Activated CD8-positive, alpha-beta memory T cell treated with anti-CD3 and anti-CD28 coated beads, Interleukin-2, amount 10 ng/mL, durations not matched to agents 7 days and 5 days (primary cell): ENCODE measurements at regions not wholly inside any gene's neighbourhood (a gene's known extent, or its start where the extent isn't known, plus 50 kb on each side); places are given as distances from the start of the nearest gene placed in this dataset.
A peak's percentile ranks its signal among the peaks of the same experiment; 100 is the strongest.

Experiments
- ATAC-seq: fragments of 150-1000 bp; cut with Tn5 transposase; one replicate; pipeline ENCODE4 v1.10.0; 2021; ENCODE audit warnings: moderate library complexity
- CTCF ChIA-PET: fragments of 350-600 bp; sonication (Branson Sonifier 250); formaldehyde crosslinking; loops from one replicate; lab custom pipeline; 2021; ENCODE audit warnings: antibody characterized with exemption; lab: Charles Lee
- DNase-seq: peaks from one replicate; pipeline ENCODE4 v3.0.0-alpha.2; 2020
- H3K27ac Mint-ChIP-seq: one replicate; pipeline ENCODE4 v1.8.0; 2021; ENCODE audit warnings: mild to moderate bottlenecking, mixed read lengths
- H3K27me3 Mint-ChIP-seq: one replicate; pipeline ENCODE4 v1.8.0; 2021; ENCODE audit warnings: mixed read lengths
- H3K36me3 Mint-ChIP-seq: one replicate; pipeline ENCODE4 v1.8.0; 2021; ENCODE audit warnings: mild to moderate bottlenecking, mixed read lengths
- H3K4me1 Mint-ChIP-seq: one replicate; pipeline ENCODE4 v1.8.0; 2021; ENCODE audit warnings: mixed read lengths
- H3K4me3 Mint-ChIP-seq: one replicate; pipeline ENCODE4 v1.8.0; 2021; ENCODE audit warnings: mild to moderate bottlenecking, moderate library complexity, mixed read lengths
- H3K9me3 Mint-ChIP-seq: one replicate; pipeline ENCODE4 v1.8.0; 2022; ENCODE audit warnings: low read depth, mixed read lengths

GRCh38 chr21:32114419-32115035 is 164.3 kb downstream of the MIS18A start:
- Mint-ChIP-seq H3K4me1 (no peaks in the 10 kb centered on the region), H3K27me3 (peaks cover 4% of the 10 kb centered on the region), H3K27ac (no peak overlapping the region), H3K36me3 (no peaks in the 10 kb centered on the region), H3K9me3 (no peaks in the 10 kb centered on the region), H3K4me3 (no peak overlapping the region)
- CTCF ChIA-PET, result no interaction called here
- DNase-seq (no peak), ATAC-seq (no peak)

GRCh38 chr21:32113486-32113885 is 165.4 kb downstream of the MIS18A start:
- H3K36me3 Mint-ChIP-seq, result no peaks in the 10 kb centered on the region
- no peak overlapping the region for H3K4me3 Mint-ChIP-seq
- no peak for ATAC-seq
- H3K4me1 Mint-ChIP-seq, result no peaks in the 10 kb centered on the region
- no peaks in the 10 kb centered on the region for H3K9me3 Mint-ChIP-seq
- peaks cover 13% of the 10 kb centered on the region for H3K27me3 Mint-ChIP-seq
- DNase-seq, result no peak
- CTCF ChIA-PET, result no interaction called here
- no peak overlapping the region for H3K27ac Mint-ChIP-seq

GRCh38 chr21:32112195-32112594 is 166.7 kb downstream of the MIS18A start:
- Mint-ChIP-seq H3K36me3 (no peaks in the 10 kb centered on the region), H3K4me1 (no peaks in the 10 kb centered on the region), H3K27me3 (peaks cover 11% of the 10 kb centered on the region), H3K27ac (no peak overlapping the region), H3K4me3 (no peak overlapping the region), H3K9me3 (no peaks in the 10 kb centered on the region)
- CTCF ChIA-PET, result no interaction called here
- no peak for DNase-seq
- no peak for ATAC-seq

GRCh38 chr21:32108566-32108965 is 170.3 kb downstream of the MIS18A start:
- CTCF ChIA-PET, result no interaction called here
- H3K4me1 Mint-ChIP-seq, result no peaks in the 10 kb centered on the region

GRCh38 chr21:32103361-32103760 is 175.5 kb downstream of the MIS18A start:
- Mint-ChIP-seq H3K4me1 (no peaks in the 10 kb centered on the region), H3K27ac (no peak overlapping the region), H3K36me3 (no peaks in the 10 kb centered on the region), H3K27me3 (peaks cover under 1% of the 10 kb centered on the region), H3K4me3 (no peak overlapping the region), H3K9me3 (no peaks in the 10 kb centered on the region)
- CTCF ChIA-PET, result no interaction called here
- ATAC-seq (no peak), DNase-seq (no peak)

More at GRCh38 chr21:32108566-32108965, 170.3 kb downstream of the MIS18A start:
- H3K36me3 Mint-ChIP-seq, result no peaks in the 10 kb centered on the region
- no peaks in the 10 kb centered on the region for H3K9me3 Mint-ChIP-seq
- H3K27me3 Mint-ChIP-seq, result peaks cover 11% of the 10 kb centered on the region
- H3K27ac Mint-ChIP-seq, result no peak overlapping the region
- H3K4me3 Mint-ChIP-seq, result no peak overlapping the region
- no peak for DNase-seq
- ATAC-seq, result no peak

- Mint-ChIP-seq H3K27me3 (no peaks in the 10 kb centered on the region), H3K36me3 (no peaks in the 10 kb centered on the region), H3K9me3 (no peaks in the 10 kb centered on the region), H3K4me3 (no peak overlapping the region), H3K4me1 (no peaks in the 10 kb centered on the region), H3K27ac (no peak overlapping the region)
- DNase-seq (no peak), ATAC-seq (no peak)
- CTCF ChIA-PET, result no interaction called here
These were observed 176.4 kb downstream of the MIS18A start for GRCh38 chr21:32102426-32102825.

- peaks cover 2% of the 10 kb centered on the region for H3K4me1 Mint-ChIP-seq
- DNase-seq (no peak), ATAC-seq (no peak)
- H3K27me3 Mint-ChIP-seq, result no peaks in the 10 kb centered on the region
- H3K36me3 Mint-ChIP-seq, result no peaks in the 10 kb centered on the region
- H3K4me3 Mint-ChIP-seq, result no peak overlapping the region
- no peak overlapping the region for H3K27ac Mint-ChIP-seq
- CTCF ChIA-PET, result no interaction called here
- no peaks in the 10 kb centered on the region for H3K9me3 Mint-ChIP-seq
These were observed 177.6 kb downstream of the MIS18A start for GRCh38 chr21:32101277-32101676.

GRCh38 chr21:32100423-32100822 is 178.4 kb downstream of the MIS18A start:
- no peaks in the 10 kb centered on the region for H3K36me3 Mint-ChIP-seq
- no peak overlapping the region for H3K27ac Mint-ChIP-seq
- H3K4me1 Mint-ChIP-seq, result peaks cover 2% of the 10 kb centered on the region
- DNase-seq, result no peak
- CTCF ChIA-PET, result no interaction called here
- no peak overlapping the region for H3K4me3 Mint-ChIP-seq
- H3K9me3 Mint-ChIP-seq, result no peaks in the 10 kb centered on the region
- H3K27me3 Mint-ChIP-seq, result no peaks in the 10 kb centered on the region
- no peak for ATAC-seq

GRCh38 chr21:32099812-32100416 is 178.9 kb downstream of the MIS18A start:
- Mint-ChIP-seq H3K4me3 (no peak overlapping the region), H3K27ac (no peak overlapping the region), H3K36me3 (no peaks in the 10 kb centered on the region), H3K27me3 (no peaks in the 10 kb centered on the region), H3K9me3 (no peaks in the 10 kb centered on the region), H3K4me1 (peaks cover 2% of the 10 kb centered on the region)
- CTCF ChIA-PET, result no interaction called here
- ATAC-seq, result no peak
- no peak for DNase-seq

- Mint-ChIP-seq H3K36me3 (no peaks in the 10 kb centered on the region), H3K4me3 (no peak overlapping the region), H3K27me3 (no peaks in the 10 kb centered on the region), H3K4me1 (peaks cover 2% of the 10 kb centered on the region), H3K27ac (no peak overlapping the region), H3K9me3 (peaks cover 4% of the 10 kb centered on the region)
- no peak for DNase-seq
- no peak for ATAC-seq
- CTCF ChIA-PET, result interaction anchor here (0.9 to 1.7 kb wide), 3 partner anchors 162 to 504 kb away, joined by 3 to 5 read pairs (median 3); no protein-coding TSS in a partner anchor
These were observed 182.4 kb downstream of the MIS18A start for GRCh38 chr21:32096411-32096810.

GRCh38 chr21:32094804-32095203 is 184.0 kb downstream of the MIS18A start:
- Mint-ChIP-seq H3K27me3 (no peaks in the 10 kb centered on the region), H3K9me3 (peaks cover 4% of the 10 kb centered on the region), H3K4me1 (peaks cover 2% of the 10 kb centered on the region), H3K36me3 (no peaks in the 10 kb centered on the region), H3K27ac (no peak overlapping the region), H3K4me3 (no peak overlapping the region)
- CTCF ChIA-PET, result no interaction called here
- peak; percentile 8 for DNase-seq
- no peak for ATAC-seq

- DNase-seq (peak; percentile 4), ATAC-seq (no peak)
- Mint-ChIP-seq H3K4me3 (no peak overlapping the region), H3K4me1 (peaks cover 2% of the 10 kb centered on the region), H3K36me3 (no peaks in the 10 kb centered on the region), H3K9me3 (peaks cover 4% of the 10 kb centered on the region), H3K27me3 (no peaks in the 10 kb centered on the region), H3K27ac (no peak overlapping the region)
- CTCF ChIA-PET, result no interaction called here
These were observed 185.0 kb downstream of the MIS18A start for GRCh38 chr21:32093646-32094462.

- Mint-ChIP-seq H3K36me3 (no peaks in the 10 kb centered on the region), H3K4me1 (no peaks in the 10 kb centered on the region), H3K4me3 (no peak overlapping the region), H3K9me3 (peaks cover 4% of the 10 kb centered on the region), H3K27me3 (no peaks in the 10 kb centered on the region), H3K27ac (no peak overlapping the region)
- DNase-seq (no peak), ATAC-seq (no peak)
- CTCF ChIA-PET, result no interaction called here
These were observed 187.9 kb downstream of the MIS18A start for GRCh38 chr21:32090956-32091355.

GRCh38 chr21:32089766-32090165 is 189.1 kb downstream of the MIS18A start:
- no peaks in the 10 kb centered on the region for H3K27me3 Mint-ChIP-seq
- CTCF ChIA-PET, result no interaction called here
- H3K27ac Mint-ChIP-seq, result no peak overlapping the region
- ATAC-seq (no peak), DNase-seq (no peak)
- no peaks in the 10 kb centered on the region for H3K36me3 Mint-ChIP-seq
- peaks cover 4% of the 10 kb centered on the region for H3K9me3 Mint-ChIP-seq
- H3K4me3 Mint-ChIP-seq, result no peak overlapping the region
- H3K4me1 Mint-ChIP-seq, result no peaks in the 10 kb centered on the region
